NCI-H187 treated with DMSO at 0.1 percent for 48 hours (cell line): ENCODE measurements at regions not wholly inside any gene's neighbourhood (a gene's known extent, or its start where the extent isn't known, plus 50 kb on each side); places are given as distances from the start of the nearest gene placed in this dataset.
"Not testable (repeated sequence)": the region's sequence is repeated elsewhere in the genome, so short reads cannot be mapped to it uniquely, and the experiment has no call there.

Experiments
- DNase-seq: peaks from one replicate; lab custom pipeline; 2025; lab: John Stamatoyannopoulos, UW

DNA sequence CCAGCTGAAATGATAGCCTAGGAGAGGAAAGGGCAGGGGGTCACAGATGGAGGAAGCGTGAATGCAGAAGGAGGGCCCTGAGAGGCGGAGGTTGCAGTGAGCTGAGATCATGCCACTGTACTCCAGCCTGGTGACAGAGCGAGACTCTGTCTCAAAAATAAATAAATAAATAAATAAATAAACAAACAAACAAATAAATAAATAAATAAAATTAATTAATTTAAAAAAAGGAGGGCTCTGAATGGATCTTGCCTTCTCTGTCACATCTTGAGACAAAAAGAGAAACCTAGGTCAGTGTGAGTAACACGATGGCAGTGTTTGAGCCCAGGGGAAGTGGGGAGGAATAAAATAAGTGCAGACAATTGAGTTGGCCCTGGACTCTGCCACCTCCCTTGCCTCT, 182.3 kb upstream of the DAAM1 start:
- not testable (repeated sequence) for DNase-seq

DNA sequence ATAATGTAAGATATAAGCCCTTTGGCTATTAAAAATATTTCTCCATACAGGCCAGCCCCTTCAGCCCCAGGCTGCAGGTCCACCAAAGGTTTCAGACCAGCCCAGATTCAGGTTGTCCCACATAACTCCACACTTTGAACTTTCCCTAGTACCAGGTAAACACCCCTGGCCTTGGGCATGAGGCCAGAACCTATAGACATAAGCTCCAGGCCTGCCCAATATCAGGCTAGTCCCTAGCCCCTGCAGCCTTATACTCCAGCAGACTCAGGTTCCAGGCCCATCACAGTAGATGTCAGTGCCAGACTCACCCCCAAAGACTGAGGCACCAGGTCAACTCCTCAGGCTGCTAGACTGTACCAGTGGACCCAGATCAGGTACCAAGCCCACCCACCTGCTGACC, 178.5 kb upstream of the DAAM1 start:
- no peak for DNase-seq

DNA sequence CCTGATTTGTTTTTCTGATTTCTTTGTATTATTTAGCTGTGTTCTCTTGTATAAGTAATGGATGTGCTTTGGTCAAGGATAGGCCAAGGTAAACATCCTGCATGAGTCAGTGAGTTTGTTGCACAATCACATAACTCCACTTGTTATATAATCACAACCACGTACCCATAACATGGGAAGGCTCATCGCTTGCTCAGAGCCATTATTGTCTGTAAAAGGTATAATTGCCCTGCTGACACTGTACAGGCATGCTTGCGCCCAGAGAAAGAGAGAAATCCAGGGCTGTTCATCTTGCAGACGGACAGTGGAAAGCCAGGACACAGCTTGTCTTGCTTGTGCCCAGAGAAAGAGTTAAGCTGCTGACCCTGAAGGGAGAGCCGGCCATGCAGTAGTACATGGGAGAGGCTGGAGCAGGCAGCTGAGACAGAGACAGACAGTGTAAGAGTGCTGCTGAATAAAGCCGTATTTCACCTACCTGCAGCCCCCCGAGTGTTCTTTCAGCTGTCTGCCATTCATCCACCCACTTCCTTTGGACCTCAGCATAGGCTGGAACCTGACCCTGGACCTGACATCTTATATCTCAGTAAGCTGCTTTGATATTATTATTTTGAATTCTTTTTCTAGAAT, 174.7 kb upstream of the DAAM1 start:
- DNase-seq: no peak

DNA sequence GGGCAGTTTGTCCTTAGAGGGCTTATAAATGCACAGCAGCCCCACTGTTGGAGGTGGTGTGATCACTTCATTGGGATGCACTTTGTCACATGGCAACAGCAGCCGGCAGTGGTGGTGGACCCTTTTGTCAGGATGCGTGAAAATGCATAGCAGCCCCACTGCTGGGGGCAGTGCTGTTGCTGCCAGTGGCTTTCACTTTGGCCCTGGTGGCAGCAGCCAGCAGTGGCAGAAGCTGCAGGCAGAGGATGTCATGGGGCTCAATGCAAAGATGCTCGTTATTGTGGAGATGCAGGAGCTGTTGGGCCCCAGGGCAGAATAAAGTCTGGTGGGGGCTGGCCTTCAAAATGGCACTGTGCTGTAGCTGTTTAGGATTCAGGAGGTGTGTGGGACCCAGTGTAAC, 173.0 kb upstream of the DAAM1 start:
- no peak for DNase-seq

DNA sequence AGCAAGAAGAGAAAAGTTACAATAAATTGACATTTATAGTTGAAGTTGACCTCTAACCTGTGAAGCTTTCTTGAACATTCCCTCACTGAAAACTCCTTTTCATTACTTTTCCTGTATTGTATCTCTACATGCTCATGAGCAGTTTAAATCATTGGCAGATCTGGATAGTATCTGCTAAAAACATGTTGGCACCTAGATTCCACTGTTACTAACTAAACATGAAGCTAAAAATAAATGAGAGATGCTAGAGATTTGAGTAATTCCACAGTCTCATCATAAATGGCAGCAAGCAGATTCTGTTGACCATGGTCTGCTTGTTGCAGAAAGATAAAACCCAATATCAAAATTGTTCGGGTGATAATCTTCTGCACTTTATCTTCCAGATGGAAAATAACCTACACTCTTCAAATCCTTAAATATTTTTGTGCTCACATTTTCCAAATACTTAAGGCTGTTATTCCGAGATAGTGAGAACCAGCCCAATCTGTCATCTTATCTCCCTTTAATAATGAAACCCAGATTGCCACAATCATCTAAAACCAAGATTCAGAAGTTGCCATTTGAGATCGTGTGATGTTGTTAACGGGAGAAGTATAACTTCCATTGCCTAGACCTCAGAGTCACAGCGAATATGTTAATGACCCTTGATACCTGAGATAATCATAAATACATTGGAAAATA, 171.0 kb upstream of the DAAM1 start:
- DNase-seq: no peak

DNA sequence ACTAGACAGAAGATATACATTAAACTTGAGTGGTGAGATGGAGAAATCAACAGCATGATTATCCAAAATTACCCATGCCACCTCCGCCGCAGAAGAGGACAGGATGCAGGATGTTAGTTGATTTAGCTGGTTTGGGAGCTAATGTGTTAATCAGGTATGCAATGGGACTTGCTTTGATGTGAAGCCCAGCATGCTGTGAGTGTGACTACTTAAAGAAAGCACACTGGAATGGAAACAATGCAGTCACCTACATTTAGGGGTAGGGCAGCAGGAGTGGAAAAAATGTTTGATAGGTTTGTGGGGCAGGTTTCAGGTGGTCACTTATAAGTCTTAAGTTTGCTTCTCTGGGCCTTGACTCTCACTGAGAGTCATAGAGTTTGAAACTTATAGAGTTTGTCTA, 170.0 kb upstream of the DAAM1 start:
- no peak for DNase-seq

DNA sequence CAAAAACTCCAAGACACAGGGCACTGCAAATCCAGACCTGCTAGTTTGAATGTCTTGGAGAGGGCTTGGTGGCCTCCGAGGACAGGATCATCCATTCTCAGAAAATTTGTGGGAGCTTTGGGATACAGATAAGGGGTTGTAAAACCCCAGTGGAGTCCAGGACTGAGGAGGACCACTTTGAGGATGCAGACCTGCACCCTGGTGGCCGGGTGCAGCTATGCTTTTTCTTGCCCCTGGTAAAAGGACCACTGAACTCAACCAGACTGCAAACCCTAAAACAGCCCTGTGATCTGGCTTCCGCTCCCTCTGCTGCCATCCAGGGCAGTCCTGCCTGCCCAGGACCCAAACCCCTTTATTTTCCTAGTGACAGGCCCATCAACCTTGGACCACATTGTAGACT, 169.5 kb upstream of the DAAM1 start:
- no peak for DNase-seq

DNA sequence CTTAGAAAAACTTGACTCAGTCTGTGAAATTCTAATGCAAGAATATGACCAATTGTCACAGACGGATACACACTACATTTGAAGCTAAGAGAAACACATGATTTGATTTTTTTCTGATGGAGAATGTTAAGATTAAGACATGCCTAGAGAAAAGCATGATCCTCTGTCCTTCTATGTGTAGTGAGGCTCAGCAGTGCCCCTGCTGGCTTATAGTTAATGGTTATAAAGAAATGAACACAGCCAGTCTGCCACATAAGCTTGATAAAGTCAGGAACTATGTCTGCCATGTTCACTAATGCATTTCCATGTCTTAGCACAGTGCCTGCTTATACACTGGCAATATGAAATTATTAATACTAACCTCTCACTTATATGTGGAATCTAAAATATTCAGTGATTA, 168.1 kb upstream of the DAAM1 start:
- DNase-seq: no peak

DNA sequence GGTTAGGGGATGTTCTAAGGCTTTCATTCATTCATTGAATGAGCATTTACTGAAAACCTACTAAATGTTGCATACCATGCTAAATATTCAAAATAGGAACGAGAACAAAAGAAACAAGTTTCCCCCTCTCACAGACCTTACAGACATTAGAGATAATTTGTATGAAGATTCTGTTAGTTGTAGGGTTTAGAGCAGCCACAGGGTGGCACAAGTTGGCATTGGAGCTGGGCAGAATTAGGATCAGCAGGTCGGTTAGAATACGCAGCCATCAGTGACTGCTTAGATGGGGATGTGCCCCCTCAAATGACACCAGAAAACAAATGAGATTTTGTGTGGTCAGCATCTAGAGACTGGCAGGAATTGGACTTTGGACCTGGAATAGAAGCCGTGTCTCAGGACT, 166.3 kb upstream of the DAAM1 start:
- DNase-seq: no peak

DNA sequence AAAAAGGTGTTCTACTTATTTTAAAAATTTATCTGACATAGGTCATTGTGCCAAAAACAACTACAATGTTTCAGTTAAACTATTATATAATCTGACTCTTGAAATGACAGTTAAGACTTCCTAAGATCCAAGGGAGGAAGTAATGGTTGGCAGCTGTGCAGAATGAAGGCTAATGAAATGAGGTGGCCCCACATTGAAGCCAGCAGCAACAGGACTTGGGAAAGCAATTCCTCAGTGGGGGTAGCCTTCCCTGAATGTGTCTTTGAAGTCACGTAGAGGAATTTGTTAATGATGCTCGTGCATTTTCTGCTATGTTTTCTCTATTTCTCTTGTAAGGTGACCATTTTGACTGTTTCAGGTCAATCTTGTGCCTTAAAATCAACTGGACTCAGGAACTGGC, 162.4 kb upstream of the DAAM1 start:
- no peak for DNase-seq

DNA sequence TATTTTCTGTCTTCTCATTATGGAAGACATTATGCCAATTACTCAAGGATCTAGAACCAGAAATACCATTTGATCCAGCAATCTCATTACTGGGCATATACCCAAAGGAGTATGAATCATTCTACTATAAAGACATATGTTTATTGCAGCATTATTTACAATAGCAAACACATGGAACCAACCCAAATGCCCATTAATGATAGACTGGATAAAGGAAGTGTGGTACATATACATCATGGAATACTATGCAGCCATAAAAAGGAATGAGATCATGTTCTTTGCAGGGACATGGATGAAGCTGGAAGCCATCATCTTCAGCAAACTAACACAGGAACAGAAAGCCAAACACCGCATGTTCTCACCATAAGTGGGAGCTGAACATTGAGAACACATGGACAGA, 161.8 kb upstream of the DAAM1 start:
- DNase-seq: not testable (repeated sequence)

DNA sequence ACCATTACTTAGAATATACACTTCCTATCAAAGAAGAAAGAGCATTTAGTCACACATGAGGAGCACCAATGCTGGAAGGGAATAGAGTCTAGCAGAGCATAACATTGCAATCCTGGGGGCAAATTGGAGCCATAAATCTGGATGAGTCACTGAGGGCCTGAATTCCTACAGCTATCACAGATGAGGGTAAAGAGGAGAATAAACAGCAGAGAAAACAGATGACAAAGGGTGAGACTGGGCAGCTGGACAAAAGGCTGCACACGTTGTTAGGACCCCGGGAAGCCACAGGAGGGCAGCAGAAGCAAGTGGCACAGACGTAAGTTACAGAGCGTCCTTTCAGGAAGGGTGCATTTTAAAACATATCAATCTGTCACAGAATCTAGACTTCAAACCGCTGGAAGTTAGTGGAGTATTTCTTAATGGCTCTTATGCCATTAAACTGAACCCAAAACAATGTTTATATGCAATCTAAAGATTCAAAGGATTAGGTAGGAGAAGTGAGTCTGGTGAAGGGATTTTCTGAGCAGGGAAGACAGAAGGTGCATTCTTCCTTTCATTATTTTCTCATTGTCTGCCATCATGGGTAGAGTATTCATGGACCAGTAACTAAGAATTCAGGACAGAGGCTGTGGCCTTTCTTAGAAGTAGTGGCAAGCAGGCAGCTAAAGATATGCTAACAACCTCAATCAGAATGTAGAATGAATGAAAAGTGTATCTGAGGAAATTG, 159.8 kb upstream of the DAAM1 start:
- DNase-seq: peak; percentile 53

DNA sequence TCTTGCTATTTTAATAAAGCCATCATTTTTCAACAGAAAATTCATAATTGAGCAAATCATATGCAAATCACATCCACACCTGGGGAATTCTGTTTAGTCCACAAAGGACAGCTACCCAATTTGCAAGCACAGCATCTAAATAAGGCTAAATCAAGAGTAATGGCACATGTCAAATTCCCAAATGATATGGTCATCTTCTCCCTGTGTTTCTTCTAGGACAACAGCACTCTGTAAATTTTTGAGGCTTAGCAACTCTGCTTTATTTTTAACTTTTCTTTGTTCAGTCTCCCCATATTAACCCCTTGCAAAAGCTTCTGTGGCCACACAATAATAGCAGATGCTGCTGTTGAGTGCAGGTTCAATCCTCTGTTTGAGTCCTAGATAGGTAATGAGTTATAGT, 155.6 kb upstream of the DAAM1 start:
- no peak for DNase-seq

DNA sequence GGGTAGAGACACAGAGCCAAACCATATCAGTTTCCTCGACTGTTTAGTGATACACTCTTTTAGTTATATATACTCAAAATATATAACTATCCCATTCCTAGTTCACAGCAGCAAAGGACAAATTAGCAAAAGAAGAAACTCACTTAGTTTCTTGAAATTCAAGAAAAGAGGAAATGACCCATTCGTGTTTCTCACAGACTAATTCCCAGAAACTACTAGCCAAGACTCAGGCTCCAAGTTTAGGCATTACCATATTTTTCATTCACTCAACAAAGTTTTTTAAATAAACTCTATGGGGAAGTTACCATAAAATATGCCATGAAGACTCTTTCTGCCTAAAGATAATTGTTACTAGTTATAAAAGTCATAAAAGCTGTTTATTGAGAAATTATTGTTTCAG, 152.3 kb upstream of the DAAM1 start:
- DNase-seq: no peak

DNA sequence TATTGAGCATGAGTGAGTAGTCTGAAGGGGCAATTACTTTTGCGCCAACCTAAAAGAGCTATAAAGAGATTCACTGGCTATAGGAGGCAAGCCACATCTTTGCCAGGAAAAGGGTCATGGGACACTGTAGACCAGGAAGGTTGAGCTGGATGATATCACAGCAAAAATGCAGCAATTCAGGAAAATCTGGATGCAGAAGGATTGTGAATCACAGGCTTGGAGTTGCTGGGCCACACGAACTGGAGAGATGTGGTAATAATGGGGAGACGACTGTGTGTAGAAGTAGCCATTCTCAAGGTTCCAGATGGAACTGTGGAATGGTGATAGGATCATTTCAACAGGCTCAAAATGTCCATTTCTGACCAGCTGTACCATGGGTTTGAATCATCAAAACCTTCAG, 151.4 kb upstream of the DAAM1 start:
- DNase-seq: no peak

DNA sequence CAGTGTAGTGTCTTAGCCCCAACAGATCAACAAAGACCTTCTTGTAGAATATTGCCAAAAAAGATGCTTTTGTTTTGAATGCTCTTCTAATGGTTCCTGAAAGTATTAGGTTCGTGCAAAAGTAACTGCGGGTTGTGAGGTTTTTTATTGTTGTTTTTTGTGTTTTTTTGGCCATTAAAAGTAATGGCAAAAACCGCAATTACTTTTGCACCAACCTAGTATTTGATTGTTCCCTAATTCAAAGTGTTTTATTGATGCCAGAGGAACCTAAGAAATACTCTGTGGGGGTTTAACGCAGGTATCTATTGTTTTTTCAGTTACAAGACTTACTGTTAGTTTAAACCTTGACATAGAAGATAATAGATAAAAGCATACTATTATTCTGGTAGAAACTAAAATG, 150.8 kb upstream of the DAAM1 start:
- DNase-seq: no peak

DNA sequence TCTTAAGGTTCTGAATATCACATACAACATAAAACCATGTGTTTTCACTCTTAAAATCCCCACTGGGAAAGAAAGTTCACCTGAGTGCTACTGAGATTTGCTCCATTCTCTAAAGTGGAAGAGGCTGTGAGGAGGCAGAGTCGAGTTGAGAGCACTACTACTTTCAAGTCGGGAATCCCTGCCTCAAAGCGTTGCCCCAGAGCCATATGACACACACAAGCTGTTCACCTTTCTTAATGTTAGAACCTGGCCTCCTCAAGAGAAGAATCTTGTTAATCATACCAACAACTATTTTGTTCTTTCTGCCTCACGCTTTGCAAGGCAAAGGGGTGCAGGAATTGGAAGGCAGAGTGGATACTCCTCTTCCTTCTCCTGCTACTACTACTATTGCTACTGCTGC, 149.7 kb upstream of the DAAM1 start:
- DNase-seq: no peak

DNA sequence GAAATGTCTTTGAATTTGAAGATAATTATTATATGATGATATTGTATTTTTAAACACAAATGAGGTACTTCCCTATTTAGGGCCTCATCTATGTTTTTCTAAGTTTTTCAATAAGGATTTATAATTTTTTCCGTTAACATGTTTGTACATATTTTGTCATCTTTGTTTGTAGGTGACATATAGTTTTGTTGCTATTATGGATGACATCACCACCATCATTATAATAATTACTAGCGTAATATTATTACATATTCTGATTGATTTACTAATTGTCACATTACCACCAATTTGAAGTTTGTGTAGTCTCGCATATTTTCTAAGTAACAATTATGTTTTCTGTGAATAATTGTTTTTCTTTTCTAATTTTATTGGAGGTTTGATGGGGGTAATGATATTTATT, 147.2 kb upstream of the DAAM1 start:
- DNase-seq: no peak

DNA sequence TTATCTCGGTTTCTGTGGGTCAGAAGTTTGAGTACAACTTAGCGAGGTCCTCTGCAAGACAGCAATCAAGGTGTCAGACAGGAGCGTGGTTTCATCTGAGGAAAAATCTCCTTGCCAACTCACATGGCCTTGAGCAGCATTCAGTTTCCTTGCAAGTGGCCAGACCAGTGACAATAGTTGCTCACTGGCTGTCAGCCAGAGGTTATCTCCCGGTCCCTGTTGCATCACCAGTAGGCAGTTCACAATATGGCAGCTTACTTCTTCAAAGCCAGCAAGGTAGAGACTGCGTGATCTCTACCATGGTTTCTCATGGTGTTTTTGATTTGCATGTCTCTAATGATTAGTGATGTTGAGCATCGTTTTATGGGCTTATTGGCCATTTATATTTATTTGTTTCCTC, 143.8 kb upstream of the DAAM1 start:
- DNase-seq: no peak

DNA sequence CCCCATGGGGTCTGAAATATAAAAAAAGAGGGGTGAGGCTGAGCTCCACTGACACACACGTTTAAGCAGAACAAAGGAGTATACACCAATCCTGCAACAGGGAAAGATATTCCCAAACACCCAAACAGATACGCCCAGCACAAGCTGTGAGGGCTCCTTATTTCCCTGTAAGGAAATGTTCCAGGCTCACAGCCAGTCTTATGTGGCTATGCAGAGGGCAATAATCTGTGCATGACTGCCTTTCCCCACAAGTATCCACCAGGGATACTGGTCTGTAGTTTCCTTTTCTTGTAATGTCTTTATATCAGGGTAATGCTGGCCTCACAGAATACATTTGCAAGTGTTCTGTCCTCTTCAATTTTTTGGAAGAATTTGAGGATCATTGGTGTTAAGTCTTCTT, 141.7 kb upstream of the DAAM1 start:
- DNase-seq: no peak

DNA sequence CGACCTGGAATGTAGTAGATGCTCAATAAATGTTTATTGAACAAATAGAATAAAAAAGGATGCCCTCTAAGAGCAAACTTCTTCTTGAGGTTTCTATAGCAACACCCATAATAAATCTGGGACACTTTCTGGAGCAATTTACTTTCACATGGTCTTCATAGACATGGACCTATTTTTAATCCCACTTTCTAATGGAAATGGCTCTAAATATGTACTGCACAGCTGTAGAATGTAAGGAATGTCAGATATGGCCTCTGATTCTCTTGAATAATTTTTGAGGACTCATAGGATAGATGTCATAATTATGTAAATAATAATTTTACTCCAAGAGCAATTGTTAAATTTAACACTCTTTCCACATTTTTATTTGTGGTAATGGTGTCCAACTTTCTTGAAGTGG, 133.5 kb upstream of the DAAM1 start:
- DNase-seq: no peak

DNA sequence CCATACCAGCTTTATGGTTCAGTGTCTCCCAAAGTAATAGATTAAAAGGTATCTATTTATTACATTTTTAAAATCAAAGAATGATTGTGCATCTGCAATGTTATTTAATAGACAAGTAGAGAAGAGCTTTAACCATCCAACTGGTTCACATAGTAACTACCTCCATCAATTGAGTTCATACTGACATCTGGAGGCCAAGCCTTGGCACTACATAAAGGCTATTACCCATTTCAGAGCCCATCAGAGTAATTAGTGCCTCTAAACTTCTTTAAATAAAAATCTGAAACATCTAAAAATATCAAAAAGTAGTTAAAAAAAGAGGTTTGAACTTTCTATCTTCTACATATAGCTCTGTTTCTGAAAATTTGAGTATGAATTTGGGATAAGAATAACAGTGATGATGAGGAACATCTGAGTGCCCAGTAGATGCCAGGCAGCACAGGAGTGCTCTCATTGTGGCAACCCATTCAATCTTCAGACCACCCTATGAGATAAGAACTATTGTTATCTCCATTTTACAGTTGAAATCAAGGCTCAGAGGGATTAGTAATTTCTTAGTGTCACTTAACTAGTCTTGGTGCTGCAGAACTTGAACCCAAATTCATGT, 132.9 kb upstream of the DAAM1 start:
- no peak for DNase-seq

DNA sequence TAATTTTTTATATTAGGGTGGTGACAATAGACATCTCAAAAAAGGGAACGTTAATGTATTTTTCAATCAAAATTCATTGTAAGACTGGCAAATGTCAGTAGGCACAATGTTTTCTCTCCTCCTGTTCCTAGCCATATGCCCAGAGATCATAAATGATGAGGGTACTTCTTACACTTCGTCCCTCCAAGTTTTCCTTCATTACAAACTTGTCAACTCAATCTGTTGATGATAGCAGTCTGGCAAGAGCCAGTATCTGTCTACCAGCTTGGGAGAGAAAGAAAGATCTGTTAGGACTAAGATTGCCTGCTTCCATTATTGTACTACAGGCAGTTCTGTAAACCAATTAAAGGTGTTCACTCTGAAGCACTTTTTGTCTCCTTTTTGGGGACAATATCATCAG, 130.9 kb upstream of the DAAM1 start:
- DNase-seq: no peak
